Adrenal gland (tissue), 5 donors: ENCODE measurements at regions not wholly inside any gene's neighbourhood (a gene's known extent, or its start where the extent isn't known, plus 50 kb on each side); places are given as distances from the start of the nearest gene placed in this dataset.

Experiments used
- CTCF ChIP-seq, 6 experiments: fragments of 450-650 bp in 4 of 6; fragments of 200-600 bp in 2 of 6; sonication (generic) in 1 of 6; IDR thresholded peaks; 1 replicate in 5 of 6; 2 replicates in 1 of 6; pipeline versions ENCODE4 v1.5.1 to v1.8.0; 2016 to 2021; ENCODE audit warnings: antibody characterized with exemption in 6 of 6, mild to moderate bottlenecking in 2 of 6, moderate library complexity in 1 of 6
- POLR2A ChIP-seq, 2 donors: fragments of 450-650 bp; IDR thresholded peaks; one replicate each; pipeline ENCODE4 v1.6.1; 2017; ENCODE audit warnings: antibody characterized with exemption in 2 of 2, mild to moderate bottlenecking in 2 of 2, moderate library complexity in 1 of 2
- donor health status: DM: no; HTN: no; CAD: no.

GRCh38 chr6:14383393-14384174, 266.0 kb downstream of the CD83 start:
- TF ChIP-seq CTCF (IDR thresholded peaks at IDR 0.05) (no peak), POLR2A (IDR thresholded peaks at IDR 0.05) (no peak)
